ENCODE measurements at regions not wholly inside any gene's neighbourhood (a gene's known extent, or its start where the extent isn't known, plus 50 kb on each side); places are given as distances from the start of the nearest gene placed in this dataset.

GRCh38 chr7:115478426-115478825 is 552.1 kb downstream of the TFEC start:
- no peak for TF ChIP-seq CTCF (IDR thresholded peaks at IDR 0.05; ENCODE audit: low read length)
- TF ChIP-seq EZH2 (IDR thresholded peaks at IDR 0.05; ENCODE audit: borderline replicate concordance, low read length): no peak

All from OCI-LY1 (cell line).